ENCODE measurements at regions not wholly inside any gene's neighbourhood (a gene's known extent, or its start where the extent isn't known, plus 50 kb on each side); places are given as distances from the start of the nearest gene placed in this dataset.

DNA sequence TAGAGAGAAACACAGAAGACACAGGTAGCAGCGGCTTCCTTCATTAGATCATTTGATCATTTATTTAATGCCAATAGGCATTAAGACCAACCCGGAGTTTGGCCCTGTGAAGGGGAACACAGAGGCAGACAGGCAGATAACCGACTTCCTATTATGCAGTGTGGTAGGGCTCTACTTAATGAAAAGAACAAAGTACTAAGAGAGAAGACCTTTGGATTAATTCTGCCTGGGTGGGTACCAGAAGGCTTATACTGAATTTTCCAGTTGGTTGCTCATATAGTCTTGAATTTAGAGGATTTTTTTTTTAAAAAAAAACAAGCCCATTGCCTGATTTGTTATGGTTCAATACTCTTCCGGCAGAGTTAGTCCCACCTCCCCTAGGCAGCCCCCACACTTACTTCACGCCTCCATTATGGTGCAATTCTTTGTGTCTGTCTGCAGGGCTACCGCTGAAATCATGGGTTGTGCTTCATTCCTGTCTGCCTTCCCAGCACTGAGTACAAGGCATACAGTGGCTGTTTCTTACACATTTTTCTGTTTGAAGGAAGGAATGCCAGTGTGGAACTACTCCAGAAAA lies 244.3 kb upstream of the APCDD1 start:
- no peaks in the 10 kb centered on the region for H3K79me2 ChIP-seq (ENCODE audit: control insufficient read depth, insufficient read depth, low read length)

DNA sequence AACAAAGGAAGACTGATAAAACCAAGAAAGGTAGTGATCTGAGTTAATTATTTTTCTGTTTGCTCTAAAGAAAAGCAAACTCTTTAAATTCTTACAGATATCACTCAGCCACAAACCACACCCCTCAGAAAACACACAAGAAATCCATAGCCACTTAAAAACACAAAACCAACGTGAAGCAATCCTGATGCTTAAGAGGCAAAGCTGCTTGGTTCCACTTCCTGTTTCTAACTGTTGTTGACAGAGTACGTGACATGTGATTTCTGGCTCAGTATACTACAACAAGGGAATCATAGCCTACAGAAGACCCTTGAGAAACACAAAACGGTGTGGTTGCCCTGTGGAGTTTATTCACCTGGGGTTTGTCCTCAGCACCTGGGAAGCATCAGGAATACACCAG lies 240.9 kb upstream of the APCDD1 start:
- Histone ChIP-seq H3K27ac (ENCODE audit: low read depth, low read length) (no peak overlapping the region), H2BK5ac (ENCODE audit: low read length) (no peak overlapping the region), H3K56ac (ENCODE audit: low read length) (no peak overlapping the region), H4K8ac (ENCODE audit: low read depth, low read length) (no peak overlapping the region), H4K5ac (ENCODE audit: low read length) (no peak overlapping the region), H3K79me1 (ENCODE audit: low read length) (no peaks in the 10 kb centered on the region), H3K4me1 (ENCODE audit: control insufficient read depth, low read depth, low read length) (no peaks in the 10 kb centered on the region), H2BK15ac (replicated peaks; ENCODE audit: low read depth) (no peak overlapping the region), H3K18ac (ENCODE audit: low read length) (peak overlapping the region; percentile 68), H3K4me3 (ENCODE audit: low read length) (no peak overlapping the region), H3K4ac (ENCODE audit: low read depth, low read length) (no peak overlapping the region), H3K23ac (ENCODE audit: low read length) (no peak overlapping the region), H3K27me3 (ENCODE audit: insufficient read depth, low read length, poor library complexity) (no peaks in the 10 kb centered on the region), H3K36me3 (ENCODE audit: control insufficient read depth, insufficient read depth, low read length) (no peaks in the 10 kb centered on the region), H2AK5ac (ENCODE audit: low read length) (no peak overlapping the region), H3K79me2 (ENCODE audit: control insufficient read depth, insufficient read depth, low read length) (no peaks in the 10 kb centered on the region), H3K9ac (ENCODE audit: low read length) (no peak overlapping the region), H3K4me2 (ENCODE audit: low read length) (no peak overlapping the region), H2BK120ac (ENCODE audit: low read depth, low read length) (no peak overlapping the region)
- peak; percentile 27 for DNase-seq
- WGBS (ENCODE audit: extremely low coverage, insufficient coverage, low lambda C conversion rate) = no CpG with 5 or more reads among the region's 3 CpGs

More for the DNA sequence above, 244.3 kb upstream of the APCDD1 start:
- H3K27ac ChIP-seq (ENCODE audit: low read depth, low read length) = no peak overlapping the region
- H4K5ac ChIP-seq (ENCODE audit: low read length) = peak overlapping the region; percentile 17
- no peak overlapping the region for H2AK5ac ChIP-seq (ENCODE audit: low read length)
- H3K27me3 ChIP-seq (ENCODE audit: insufficient read depth, low read length, poor library complexity) = no peaks in the 10 kb centered on the region
- DNase-seq = peak; percentile 16
- H3K4ac ChIP-seq (ENCODE audit: low read depth, low read length) = no peak overlapping the region
- H3K56ac ChIP-seq (ENCODE audit: low read length) = no peak overlapping the region
- no peak overlapping the region for H3K4me3 ChIP-seq (ENCODE audit: low read length)
- WGBS (ENCODE audit: extremely low coverage, insufficient coverage, low lambda C conversion rate) = no CpG with 5 or more reads among the region's 6 CpGs
- no peak overlapping the region for H3K23ac ChIP-seq (ENCODE audit: low read length)
- no peak overlapping the region for H3K4me2 ChIP-seq (ENCODE audit: low read length)
- no peak overlapping the region for H2BK5ac ChIP-seq (ENCODE audit: low read length)
- H3K79me1 ChIP-seq (ENCODE audit: low read length) = no peaks in the 10 kb centered on the region
- H2BK120ac ChIP-seq (ENCODE audit: low read depth, low read length) = no peak overlapping the region
- peak overlapping the region; percentile 25 for H3K18ac ChIP-seq (ENCODE audit: low read length)
- no peak overlapping the region for H3K9ac ChIP-seq (ENCODE audit: low read length)
- no peak overlapping the region for H2BK15ac ChIP-seq (replicated peaks; ENCODE audit: low read depth)
- H3K36me3 ChIP-seq (ENCODE audit: control insufficient read depth, insufficient read depth, low read length) = no peaks in the 10 kb centered on the region
- H3K4me1 ChIP-seq (ENCODE audit: control insufficient read depth, low read depth, low read length) = no peaks in the 10 kb centered on the region
- H4K8ac ChIP-seq (ENCODE audit: low read depth, low read length) = no peak overlapping the region

DNA sequence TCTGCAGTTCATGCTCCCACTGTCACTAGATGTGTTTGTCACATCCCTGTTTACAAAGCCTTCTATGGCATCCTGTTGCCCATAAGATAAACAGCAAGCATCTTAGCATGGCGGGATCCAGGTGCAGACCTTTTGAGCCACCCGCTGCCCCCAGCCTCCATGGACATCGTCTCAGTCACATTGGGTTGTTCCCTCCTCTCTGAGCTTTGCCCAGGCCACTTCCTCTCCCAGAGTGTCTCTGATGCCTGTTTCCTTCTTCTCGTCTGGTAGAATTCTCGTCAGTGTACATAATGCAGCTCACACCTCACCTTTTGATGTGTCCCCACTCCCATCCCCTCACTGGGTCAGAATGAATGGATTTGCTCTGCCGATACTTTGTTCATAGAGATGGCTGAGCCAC lies 239.0 kb upstream of the APCDD1 start:
- Histone ChIP-seq H3K4ac (ENCODE audit: low read depth, low read length) (no peak overlapping the region), H3K27ac (ENCODE audit: low read depth, low read length) (no peak overlapping the region), H3K36me3 (ENCODE audit: control insufficient read depth, insufficient read depth, low read length) (no peaks in the 10 kb centered on the region), H3K4me1 (ENCODE audit: control insufficient read depth, low read depth, low read length) (no peaks in the 10 kb centered on the region), H3K18ac (ENCODE audit: low read length) (no peak overlapping the region), H2BK15ac (replicated peaks; ENCODE audit: low read depth) (no peak overlapping the region), H3K9ac (ENCODE audit: low read length) (no peak overlapping the region), H3K79me2 (ENCODE audit: control insufficient read depth, insufficient read depth, low read length) (no peaks in the 10 kb centered on the region), H3K4me3 (ENCODE audit: low read length) (no peak overlapping the region), H3K23ac (ENCODE audit: low read length) (no peak overlapping the region), H4K5ac (ENCODE audit: low read length) (no peak overlapping the region), H2AK5ac (ENCODE audit: low read length) (no peak overlapping the region), H2BK120ac (ENCODE audit: low read depth, low read length) (no peak overlapping the region), H3K79me1 (ENCODE audit: low read length) (no peaks in the 10 kb centered on the region), H4K8ac (ENCODE audit: low read depth, low read length) (no peak overlapping the region), H3K27me3 (ENCODE audit: insufficient read depth, low read length, poor library complexity) (no peaks in the 10 kb centered on the region), H3K56ac (ENCODE audit: low read length) (no peak overlapping the region), H3K4me2 (ENCODE audit: low read length) (no peak overlapping the region), H2BK5ac (ENCODE audit: low read length) (no peak overlapping the region)
- no peak for DNase-seq
- no CpG with 5 or more reads among the region's 6 CpGs for WGBS (ENCODE audit: extremely low coverage, insufficient coverage, low lambda C conversion rate)

DNA sequence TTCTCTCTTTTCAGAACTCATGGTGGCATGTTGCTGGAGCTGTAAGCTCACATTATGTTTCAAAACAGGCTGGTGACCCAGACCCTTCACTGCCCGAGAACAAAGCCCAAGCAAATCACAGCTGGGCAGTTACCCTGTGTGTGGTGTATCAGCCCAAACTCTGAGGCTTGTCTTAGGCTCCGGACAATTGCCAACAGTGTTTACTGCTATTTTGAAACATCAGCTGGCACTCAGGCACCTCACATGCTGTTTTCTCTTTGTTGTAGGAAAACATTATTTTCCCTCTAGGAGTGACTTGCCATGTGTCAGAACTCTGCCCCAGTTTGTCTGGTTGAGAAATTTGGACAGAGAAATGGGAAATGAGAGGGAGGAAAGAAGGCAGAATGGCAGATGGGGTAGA lies 237.6 kb upstream of the APCDD1 start:
- Histone ChIP-seq H3K79me1 (ENCODE audit: low read length) (no peaks in the 10 kb centered on the region), H3K23ac (ENCODE audit: low read length) (no peak overlapping the region), H3K9ac (ENCODE audit: low read length) (no peak overlapping the region), H2BK5ac (ENCODE audit: low read length) (no peak overlapping the region), H4K5ac (ENCODE audit: low read length) (no peak overlapping the region), H3K56ac (ENCODE audit: low read length) (no peak overlapping the region), H3K4me1 (ENCODE audit: control insufficient read depth, low read depth, low read length) (no peaks in the 10 kb centered on the region), H3K4me2 (ENCODE audit: low read length) (no peak overlapping the region), H4K8ac (ENCODE audit: low read depth, low read length) (no peak overlapping the region), H2BK15ac (replicated peaks; ENCODE audit: low read depth) (no peak overlapping the region), H3K36me3 (ENCODE audit: control insufficient read depth, insufficient read depth, low read length) (no peaks in the 10 kb centered on the region), H3K4me3 (ENCODE audit: low read length) (no peak overlapping the region), H2BK120ac (ENCODE audit: low read depth, low read length) (no peak overlapping the region), H3K4ac (ENCODE audit: low read depth, low read length) (no peak overlapping the region), H3K18ac (ENCODE audit: low read length) (no peak overlapping the region), H2AK5ac (ENCODE audit: low read length) (no peak overlapping the region), H3K79me2 (ENCODE audit: control insufficient read depth, insufficient read depth, low read length) (no peaks in the 10 kb centered on the region), H3K27ac (ENCODE audit: low read depth, low read length) (no peak overlapping the region), H3K27me3 (ENCODE audit: insufficient read depth, low read length, poor library complexity) (no peaks in the 10 kb centered on the region)
- DNase-seq = no peak
- WGBS (ENCODE audit: extremely low coverage, insufficient coverage, low lambda C conversion rate) = no CpG with 5 or more reads among the region's 2 CpGs

DNA sequence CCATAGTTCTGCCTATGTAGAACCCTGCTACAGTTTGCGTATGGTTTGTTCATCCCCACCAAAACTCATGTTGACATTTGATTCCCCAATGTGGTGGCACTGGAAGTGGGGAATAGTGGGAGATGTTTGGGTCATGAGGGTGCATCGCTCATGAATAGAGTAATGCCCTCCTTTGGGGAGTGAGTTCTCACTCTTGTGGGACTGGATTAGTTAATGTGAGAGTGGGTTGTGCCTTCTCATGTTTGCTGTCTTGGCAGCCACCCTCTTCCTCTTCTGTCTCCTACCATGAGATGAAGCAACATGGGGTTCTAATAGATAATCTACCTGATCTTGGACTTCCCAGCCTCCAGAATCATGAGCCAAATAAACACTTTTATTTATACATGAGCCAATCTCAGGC lies 237.2 kb upstream of the APCDD1 start:
- no peak for DNase-seq
- no peaks in the 10 kb centered on the region for H3K79me1 ChIP-seq (ENCODE audit: low read length)
- no peak overlapping the region for H3K4me3 ChIP-seq (ENCODE audit: low read length)
- WGBS (ENCODE audit: extremely low coverage, insufficient coverage, low lambda C conversion rate) = no CpG with 5 or more reads among the region's 2 CpGs
- no peak overlapping the region for H2BK5ac ChIP-seq (ENCODE audit: low read length)
- H3K23ac ChIP-seq (ENCODE audit: low read length) = no peak overlapping the region
- no peak overlapping the region for H4K5ac ChIP-seq (ENCODE audit: low read length)
- no peak overlapping the region for H2BK120ac ChIP-seq (ENCODE audit: low read depth, low read length)
- no peaks in the 10 kb centered on the region for H3K27me3 ChIP-seq (ENCODE audit: insufficient read depth, low read length, poor library complexity)
- H3K27ac ChIP-seq (ENCODE audit: low read depth, low read length) = no peak overlapping the region
- no peak overlapping the region for H4K8ac ChIP-seq (ENCODE audit: low read depth, low read length)
- no peak overlapping the region for H3K4ac ChIP-seq (ENCODE audit: low read depth, low read length)
- H2BK15ac ChIP-seq (replicated peaks; ENCODE audit: low read depth) = no peak overlapping the region
- no peaks in the 10 kb centered on the region for H3K4me1 ChIP-seq (ENCODE audit: control insufficient read depth, low read depth, low read length)
- H3K36me3 ChIP-seq (ENCODE audit: control insufficient read depth, insufficient read depth, low read length) = no peaks in the 10 kb centered on the region
- H3K79me2 ChIP-seq (ENCODE audit: control insufficient read depth, insufficient read depth, low read length) = no peaks in the 10 kb centered on the region
- no peak overlapping the region for H3K56ac ChIP-seq (ENCODE audit: low read length)
- no peak overlapping the region for H3K9ac ChIP-seq (ENCODE audit: low read length)
- no peak overlapping the region for H2AK5ac ChIP-seq (ENCODE audit: low read length)
- H3K18ac ChIP-seq (ENCODE audit: low read length) = no peak overlapping the region
- no peak overlapping the region for H3K4me2 ChIP-seq (ENCODE audit: low read length)

DNA sequence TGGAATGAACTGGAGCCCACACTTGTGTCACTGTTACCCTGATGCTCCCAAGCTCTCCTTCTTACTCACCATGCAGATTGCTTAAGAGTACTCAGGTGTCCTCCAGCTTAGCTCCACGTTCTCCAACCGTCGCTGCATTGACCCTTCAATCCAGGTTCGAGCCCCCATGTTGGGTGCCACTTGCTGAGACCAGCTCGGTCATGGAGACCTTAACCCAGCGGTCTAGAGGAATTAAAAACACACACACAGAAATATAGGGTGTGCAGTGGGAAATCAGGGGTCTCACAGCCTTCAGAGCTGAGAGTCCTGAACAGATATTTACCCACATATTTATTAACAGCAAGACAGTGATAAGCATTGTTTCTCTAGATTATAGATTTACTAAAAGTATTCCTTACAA lies 229.1 kb upstream of the APCDD1 start:
- no peak overlapping the region for H4K5ac ChIP-seq (ENCODE audit: low read length)
- no peak overlapping the region for H3K27ac ChIP-seq (ENCODE audit: low read depth, low read length)
- no peak overlapping the region for H3K56ac ChIP-seq (ENCODE audit: low read length)
- DNase-seq = no peak
- no peak overlapping the region for H2AK5ac ChIP-seq (ENCODE audit: low read length)
- no peaks in the 10 kb centered on the region for H3K4me1 ChIP-seq (ENCODE audit: control insufficient read depth, low read depth, low read length)
- no peaks in the 10 kb centered on the region for H3K79me1 ChIP-seq (ENCODE audit: low read length)
- H3K79me2 ChIP-seq (ENCODE audit: control insufficient read depth, insufficient read depth, low read length) = no peaks in the 10 kb centered on the region
- H3K18ac ChIP-seq (ENCODE audit: low read length) = no peak overlapping the region
- no peak overlapping the region for H3K4me3 ChIP-seq (ENCODE audit: low read length)
- H3K9ac ChIP-seq (ENCODE audit: low read length) = no peak overlapping the region
- H2BK5ac ChIP-seq (ENCODE audit: low read length) = no peak overlapping the region
- H3K27me3 ChIP-seq (ENCODE audit: insufficient read depth, low read length, poor library complexity) = no peaks in the 10 kb centered on the region
- H3K36me3 ChIP-seq (ENCODE audit: control insufficient read depth, insufficient read depth, low read length) = no peaks in the 10 kb centered on the region
- H3K4me2 ChIP-seq (ENCODE audit: low read length) = no peak overlapping the region
- WGBS (ENCODE audit: extremely low coverage, insufficient coverage, low lambda C conversion rate) = no CpG with 5 or more reads among the region's 6 CpGs
- no peak overlapping the region for H2BK120ac ChIP-seq (ENCODE audit: low read depth, low read length)
- H3K4ac ChIP-seq (ENCODE audit: low read depth, low read length) = no peak overlapping the region
- no peak overlapping the region for H3K23ac ChIP-seq (ENCODE audit: low read length)
- H2BK15ac ChIP-seq (replicated peaks; ENCODE audit: low read depth) = no peak overlapping the region
- no peak overlapping the region for H4K8ac ChIP-seq (ENCODE audit: low read depth, low read length)

Data from mesendoderm (in vitro differentiated cells).